Hepatocyte (in vitro differentiated cells): ENCODE measurements at regions not wholly inside any gene's neighbourhood (a gene's known extent, or its start where the extent isn't known, plus 50 kb on each side); places are given as distances from the start of the nearest gene placed in this dataset.
A peak's percentile ranks its signal among the peaks of the same experiment; 100 is the strongest.

Experiments used
- DNase-seq: peaks from one replicate; pipeline ENCODE4 v3.0.0-alpha.2; 2016; ENCODE audit warnings: low spot score
- H2AFZ ChIP-seq: fragments of 200-600 bp; sonication (generic); 2 replicates; pipeline ENCODE4 v1.6.0; 2016; ENCODE audit warnings: antibody characterized with exemption, mild to moderate bottlenecking
- H3K27ac ChIP-seq: fragments of 200-600 bp; sonication (generic); 2 replicates; pipeline ENCODE4 v1.5.1; 2016; ENCODE audit warnings: mild to moderate bottlenecking
- H3K27me3 ChIP-seq: fragments of 200-600 bp; sonication (generic); 2 replicates; pipeline ENCODE4 v1.6.1; 2016
- H3K36me3 ChIP-seq: fragments of 200-600 bp; sonication (generic); replicated peaks from 2 replicates; pipeline ENCODE4 v1.5.1; 2016; ENCODE audit warnings: low read depth; ENCODE audit not compliant: insufficient read depth
- H3K4me1 ChIP-seq: fragments of 200-600 bp; sonication (generic); 2 replicates; pipeline ENCODE4 v1.5.1; 2016; ENCODE audit warnings: mild to moderate bottlenecking, moderate library complexity; ENCODE audit not compliant: insufficient read depth
- H3K4me2 ChIP-seq: fragments of 200-600 bp; sonication (generic); 2 replicates; pipeline ENCODE4 v1.6.0; 2016
- H3K4me3 ChIP-seq: fragments of 200-600 bp; sonication (generic); 2 replicates; pipeline ENCODE4 v1.5.1; 2016; ENCODE audit warnings: mild to moderate bottlenecking
- H3K79me2 ChIP-seq: fragments of 200-600 bp; sonication (generic); 2 replicates; pipeline ENCODE4 v1.6.0; 2017; ENCODE audit warnings: mild to moderate bottlenecking
- H3K9me2 ChIP-seq: fragments of 200-600 bp; sonication (generic); replicated peaks from 2 replicates; pipeline ENCODE4 v1.6.0; 2017; ENCODE audit warnings: mild to moderate bottlenecking; ENCODE audit not compliant: insufficient read depth
- H3K9me3 ChIP-seq: fragments of 200-600 bp; sonication (generic); 2 replicates; pipeline ENCODE4 v1.5.1; 2016; ENCODE audit warnings: low read depth, mild to moderate bottlenecking
- H4K20me1 ChIP-seq: fragments of 200-600 bp; sonication (generic); 2 replicates; pipeline ENCODE4 v1.6.0; 2016; ENCODE audit warnings: mild to moderate bottlenecking; ENCODE audit not compliant: insufficient read depth, poor library complexity, severe bottlenecking
- EZH2 ChIP-seq: fragments of 200-600 bp; sonication (generic); IDR thresholded peaks from 2 replicates; pipeline ENCODE4 v1.6.1; 2016; ENCODE audit warnings: antibody characterized with exemption, mild to moderate bottlenecking, borderline replicate concordance
- EZH2phosphoT487 ChIP-seq: fragments of 200-600 bp; sonication (generic); IDR thresholded peaks from one replicate; pipeline ENCODE4 v1.6.1; 2018; ENCODE audit warnings: antibody characterized with exemption, mild to moderate bottlenecking, low read depth, moderate library complexity; ENCODE audit not compliant: unreplicated experiment, severe bottlenecking
- WGBS: methylation state at CpG from one replicate; pipeline ENCODE4 v1.1.6; 2016; ENCODE audit warnings: low lambda C conversion rate; ENCODE audit errors: missing lambda C conversion rate; 5-methylcytosine and 5-hydroxymethylcytosine counted together
- TF ChIP-seq, protein P1 (sequence below): fragments of 200-600 bp; sonication (generic); IDR thresholded peaks from 2 replicates; pipeline ENCODE4 v1.5.1; 2016; ENCODE audit warnings: antibody characterized with exemption, mild to moderate bottlenecking; ENCODE audit not compliant: poor library complexity

DNA sequence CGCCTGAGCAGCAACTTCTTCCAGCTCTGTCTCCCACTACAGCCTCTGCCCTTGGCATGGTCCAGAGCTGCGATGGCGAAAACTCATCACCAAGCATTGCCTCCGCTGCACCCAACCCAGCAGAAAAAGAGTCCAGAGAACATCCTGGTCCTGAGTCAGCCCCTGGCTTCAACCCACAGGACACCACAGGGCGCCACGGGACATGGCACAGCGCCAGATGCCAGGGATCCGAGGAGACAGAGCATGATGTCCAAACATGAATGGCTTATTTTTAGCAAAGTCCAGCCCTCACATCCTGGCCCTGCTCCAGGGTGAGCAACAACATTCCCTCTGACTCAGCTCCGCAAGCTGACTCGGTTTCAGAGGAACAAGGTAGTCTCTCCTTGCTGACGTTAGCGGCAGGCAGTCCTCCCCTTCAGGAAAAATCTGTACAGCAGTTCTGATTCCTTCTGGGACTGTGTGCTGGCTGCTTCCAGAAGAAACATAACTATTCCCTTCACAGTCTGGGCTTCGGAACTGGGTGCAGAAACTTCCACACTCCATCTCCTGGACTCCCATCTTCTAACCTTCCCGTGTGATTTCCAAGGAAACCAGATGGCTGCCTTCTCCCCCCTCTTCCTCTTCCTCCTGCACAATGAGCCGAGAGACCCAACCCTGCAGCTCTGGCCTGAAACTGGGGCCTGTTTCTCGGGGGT is 131.3 kb downstream of the TOMM20 start:
- TF ChIP-seq, protein P1, sequence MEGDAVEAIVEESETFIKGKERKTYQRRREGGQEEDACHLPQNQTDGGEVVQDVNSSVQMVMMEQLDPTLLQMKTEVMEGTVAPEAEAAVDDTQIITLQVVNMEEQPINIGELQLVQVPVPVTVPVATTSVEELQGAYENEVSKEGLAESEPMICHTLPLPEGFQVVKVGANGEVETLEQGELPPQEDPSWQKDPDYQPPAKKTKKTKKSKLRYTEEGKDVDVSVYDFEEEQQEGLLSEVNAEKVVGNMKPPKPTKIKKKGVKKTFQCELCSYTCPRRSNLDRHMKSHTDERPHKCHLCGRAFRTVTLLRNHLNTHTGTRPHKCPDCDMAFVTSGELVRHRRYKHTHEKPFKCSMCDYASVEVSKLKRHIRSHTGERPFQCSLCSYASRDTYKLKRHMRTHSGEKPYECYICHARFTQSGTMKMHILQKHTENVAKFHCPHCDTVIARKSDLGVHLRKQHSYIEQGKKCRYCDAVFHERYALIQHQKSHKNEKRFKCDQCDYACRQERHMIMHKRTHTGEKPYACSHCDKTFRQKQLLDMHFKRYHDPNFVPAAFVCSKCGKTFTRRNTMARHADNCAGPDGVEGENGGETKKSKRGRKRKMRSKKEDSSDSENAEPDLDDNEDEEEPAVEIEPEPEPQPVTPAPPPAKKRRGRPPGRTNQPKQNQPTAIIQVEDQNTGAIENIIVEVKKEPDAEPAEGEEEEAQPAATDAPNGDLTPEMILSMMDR, result no peak
- TF ChIP-seq EZH2phosphoT487 (no peak), EZH2 (no peak)
- Histone ChIP-seq H3K27me3 (no peaks in the 10 kb centered on the region), H3K27ac (peak overlapping the region; percentile 91), H3K9me2 (no peaks in the 10 kb centered on the region), H3K79me2 (no peaks in the 10 kb centered on the region), H3K36me3 (no peaks in the 10 kb centered on the region), H4K20me1 (no peaks in the 10 kb centered on the region), H3K4me1 (peaks cover 18% of the 10 kb centered on the region), H2AFZ (no peak overlapping the region), H3K9me3 (no peaks in the 10 kb centered on the region), H3K4me3 (no peak overlapping the region), H3K4me2 (peak overlapping the region; percentile 32)
- DNase-seq, result peak; percentile 87
- 62% methylated on average over 16 of the region's 16 CpGs for WGBS

DNA sequence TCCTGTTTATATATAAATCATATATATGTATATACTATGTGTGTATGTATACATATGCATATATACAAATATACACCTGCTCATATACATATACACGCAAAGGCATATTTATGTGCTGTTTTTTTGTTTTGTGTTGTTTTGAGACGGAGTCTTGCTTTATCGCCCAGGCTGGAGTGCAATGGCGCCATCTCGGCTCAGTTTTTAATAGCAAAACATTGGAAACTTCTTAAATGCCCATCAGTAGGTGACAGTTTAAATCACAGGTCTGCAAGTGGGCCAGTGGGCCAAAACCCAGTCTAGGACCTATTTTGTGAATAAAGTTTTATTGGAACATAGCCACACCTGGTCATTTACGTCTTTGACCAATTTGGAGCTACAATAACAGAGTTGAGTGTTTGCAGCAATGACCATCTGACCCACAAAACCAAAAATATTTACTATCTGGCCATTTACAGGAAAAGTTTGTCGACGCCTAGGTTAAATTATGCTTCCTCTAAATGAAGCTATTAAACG is 132.3 kb downstream of the TOMM20 start:
- no peak overlapping the region for H2AFZ ChIP-seq
- H3K27ac ChIP-seq, result peak overlapping the region; percentile 91
- DNase-seq, result no peak
- no peaks in the 10 kb centered on the region for H3K9me2 ChIP-seq
- no peak overlapping the region for H3K4me2 ChIP-seq
- H3K9me3 ChIP-seq, result no peaks in the 10 kb centered on the region
- WGBS, result 93% methylated on average over 9 of the region's 9 CpGs
- H3K4me3 ChIP-seq, result no peak overlapping the region
- no peaks in the 10 kb centered on the region for H3K27me3 ChIP-seq
- H3K4me1 ChIP-seq, result peaks cover 18% of the 10 kb centered on the region
- H3K36me3 ChIP-seq, result no peaks in the 10 kb centered on the region
- no peaks in the 10 kb centered on the region for H3K79me2 ChIP-seq
- H4K20me1 ChIP-seq, result no peaks in the 10 kb centered on the region
- TF ChIP-seq EZH2 (no peak), EZH2phosphoT487 (no peak)
- TF ChIP-seq, protein P1, result no peak

DNA sequence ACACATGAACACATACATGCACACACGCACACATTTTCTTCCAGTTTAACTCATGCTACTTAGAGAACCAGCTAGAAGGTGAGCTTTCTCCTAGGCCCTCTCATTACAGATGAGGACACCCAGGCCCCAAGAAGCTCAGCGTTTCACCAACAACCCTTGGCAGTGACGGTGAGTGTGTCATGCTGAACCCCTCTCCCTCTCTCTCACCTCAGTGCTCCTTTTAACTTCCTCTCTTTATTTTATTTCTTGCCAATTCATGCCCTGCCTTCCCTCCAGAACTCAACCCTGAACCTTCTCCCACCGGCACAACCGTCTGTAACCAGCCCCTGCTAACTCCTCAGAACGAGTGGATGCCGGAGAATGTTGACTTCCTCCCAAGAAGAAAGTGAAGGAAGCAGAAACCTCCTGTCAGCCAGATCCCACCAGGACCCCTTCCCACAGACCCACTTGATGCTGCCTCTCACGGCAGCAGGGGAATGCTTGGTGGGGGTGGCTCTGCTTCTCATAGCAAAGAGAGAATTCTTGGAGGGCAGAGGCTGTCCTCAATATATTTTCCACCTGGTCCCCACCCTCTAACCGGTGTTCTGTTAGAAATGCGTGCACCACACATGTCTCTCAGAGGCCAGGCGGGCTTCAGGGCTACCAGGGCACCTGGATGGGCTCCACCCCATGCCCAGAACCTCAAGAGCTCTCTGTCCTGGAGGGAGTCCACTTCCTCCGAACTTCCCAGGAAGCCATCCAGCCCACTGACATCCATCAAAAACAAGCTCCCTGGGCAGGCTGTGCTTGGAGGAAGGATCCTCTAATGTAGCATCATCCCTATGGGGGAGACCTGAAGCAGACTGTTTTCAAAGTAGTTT is 134.0 kb downstream of the TOMM20 start:
- no peak for TF ChIP-seq EZH2phosphoT487
- TF ChIP-seq, protein P1, result no peak
- TF ChIP-seq EZH2, result no peak
- no peak overlapping the region for H3K27ac ChIP-seq
- DNase-seq, result no peak
- no peak overlapping the region for H3K4me2 ChIP-seq
- WGBS, result 81% methylated on average over 12 of the region's 12 CpGs
- no peaks in the 10 kb centered on the region for H3K9me3 ChIP-seq
- H3K27me3 ChIP-seq, result no peaks in the 10 kb centered on the region
- no peaks in the 10 kb centered on the region for H3K36me3 ChIP-seq
- H3K4me3 ChIP-seq, result no peak overlapping the region
- no peak overlapping the region for H2AFZ ChIP-seq
- H4K20me1 ChIP-seq, result no peaks in the 10 kb centered on the region
- H3K9me2 ChIP-seq, result no peaks in the 10 kb centered on the region
- H3K79me2 ChIP-seq, result no peaks in the 10 kb centered on the region
- peaks cover 18% of the 10 kb centered on the region for H3K4me1 ChIP-seq
